Astrocyte (in vitro differentiated cells and primary cell): ENCODE measurements at regions not wholly inside any gene's neighbourhood (a gene's known extent, or its start where the extent isn't known, plus 50 kb on each side); places are given as distances from the start of the nearest gene placed in this dataset.

Experiments used
- CTCF ChIP-seq: IDR thresholded peaks from 2 replicates; pipeline ENCODE4 v1.5.1; 2011; ENCODE audit warnings: low read depth, mild to moderate bottlenecking, inconsistent platforms, low read length, moderate library complexity; ENCODE audit not compliant: insufficient read depth
- EZH2 ChIP-seq: IDR thresholded peaks from 2 replicates; pipeline ENCODE4 v1.6.1; 2012; ENCODE audit warnings: mild to moderate bottlenecking, low read length, inconsistent platforms; ENCODE audit not compliant: insufficient read depth

GRCh38 chr4:122514671-122515070, 58.1 kb upstream of the IL2 start:
- TF ChIP-seq CTCF (no peak), EZH2 (no peak)
